ENCODE measurements at regions not wholly inside any gene's neighbourhood (a gene's known extent, or its start where the extent isn't known, plus 50 kb on each side); places are given as distances from the start of the nearest gene placed in this dataset.

GRCh38 chrX:149152941-149153340 is 352.2 kb downstream of the IDS start:
- DNase-seq (ENCODE audit: low read depth in 3 of 3), result no peak

- no peak for DNase-seq (ENCODE audit: low read depth in 3 of 3)
Observed at GRCh38 chrX:149151805-149152757, 353.0 kb downstream of the IDS start.

GRCh38 chrX:149145845-149146285 is 359.2 kb downstream of the IDS start:
- DNase-seq (ENCODE audit: low read depth in 3 of 3), result no peak

GRCh38 chrX:149131774-149132173 is 373.3 kb downstream of the IDS start:
- DNase-seq (ENCODE audit: low read depth in 3 of 3), result no peak

DNA sequence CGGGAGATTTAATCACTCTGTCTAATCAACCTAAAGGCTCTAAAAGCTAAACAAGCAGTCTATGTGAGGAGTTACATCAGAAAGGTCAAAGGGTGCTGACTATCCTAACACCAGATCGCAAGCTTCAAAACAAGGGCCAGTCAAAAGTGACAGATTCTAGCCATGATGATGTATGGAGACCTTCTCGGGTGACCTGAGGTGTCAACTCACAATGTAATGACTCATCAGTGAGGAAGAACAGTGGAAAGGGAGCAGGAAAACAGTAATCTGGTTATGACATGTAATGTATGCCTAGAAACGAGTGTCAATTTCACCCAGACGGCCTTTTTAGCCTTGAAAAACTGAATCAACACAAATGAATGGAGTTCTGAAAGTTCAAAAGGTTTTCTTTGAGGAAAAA is 375.3 kb downstream of the IDS start:
- no peak for DNase-seq (ENCODE audit: low read depth in 3 of 3)

- no peak for DNase-seq (ENCODE audit: low read depth in 3 of 3)
Observed at GRCh38 chrX:149124526-149125108, 380.5 kb downstream of the IDS start.

DNA sequence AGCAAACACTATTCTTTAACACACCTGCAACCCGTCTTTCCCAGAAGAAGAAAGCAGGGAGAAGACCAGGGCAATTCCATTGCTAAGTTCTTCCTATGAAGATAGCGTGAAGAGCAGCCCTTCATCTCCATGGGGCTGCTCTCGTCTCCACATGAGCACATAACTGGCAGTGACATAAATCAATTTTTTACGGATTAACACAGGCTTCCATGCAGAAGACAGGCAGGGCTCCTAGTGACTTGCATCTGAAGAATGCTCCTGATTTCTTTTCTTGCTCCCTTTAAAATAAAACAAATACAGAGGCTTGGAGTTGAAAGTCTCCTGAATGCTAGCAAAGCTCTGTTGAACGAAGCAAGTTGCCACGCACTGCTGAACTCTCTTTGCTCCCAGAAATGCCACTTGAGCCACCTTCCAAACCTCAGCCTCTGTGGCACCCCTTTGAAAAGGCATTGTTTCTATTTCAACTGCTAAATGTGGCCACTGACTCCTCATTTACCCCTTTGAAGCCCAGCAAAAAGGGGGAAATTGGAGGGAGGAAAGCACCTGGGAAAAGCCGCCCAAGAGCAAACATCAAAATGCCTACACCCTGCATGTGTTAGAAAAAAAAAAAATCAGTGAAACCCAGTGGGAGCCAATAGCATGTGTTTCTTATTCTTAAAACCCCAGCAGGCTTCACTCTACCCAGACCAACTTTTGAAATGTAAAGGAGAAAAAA is 383.7 kb downstream of the IDS start:
- no peak for DNase-seq (ENCODE audit: low read depth in 3 of 3)

DNA sequence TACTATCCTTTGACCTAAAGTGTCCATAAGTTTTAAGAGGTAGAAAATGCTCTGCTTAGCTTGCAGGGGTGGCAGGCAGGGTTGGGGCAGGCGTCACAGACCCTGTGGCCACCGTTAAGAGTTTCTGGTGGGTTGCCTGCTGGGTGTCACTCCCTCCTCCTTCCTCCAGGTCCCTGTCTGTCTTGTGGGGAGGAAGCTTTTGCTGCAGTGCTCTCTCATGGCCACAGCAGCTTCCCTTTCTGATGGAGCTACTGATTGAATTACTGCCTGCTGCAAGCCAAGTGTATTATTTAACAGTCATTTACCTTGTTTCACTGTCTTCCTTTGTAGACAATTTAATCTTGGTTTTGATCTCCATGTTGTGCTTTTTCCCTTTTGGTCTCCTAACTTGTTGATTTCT is 384.6 kb downstream of the IDS start:
- no peak for DNase-seq (ENCODE audit: low read depth in 3 of 3)

- no peak for DNase-seq (ENCODE audit: low read depth in 3 of 3)
Observed at GRCh38 chrX:149114874-149115273, 390.2 kb downstream of the IDS start.

- no peak for DNase-seq (ENCODE audit: low read depth in 3 of 3)
Observed at GRCh38 chrX:149114001-149114400, 391.1 kb downstream of the IDS start.

GRCh38 chrX:149097786-149098185 is 407.3 kb downstream of the IDS start:
- DNase-seq (ENCODE audit: low read depth in 3 of 3), result no peak

- DNase-seq (ENCODE audit: low read depth in 3 of 3), result no peak
Observed at GRCh38 chrX:149092179-149092578, 412.9 kb downstream of the IDS start.

DNA sequence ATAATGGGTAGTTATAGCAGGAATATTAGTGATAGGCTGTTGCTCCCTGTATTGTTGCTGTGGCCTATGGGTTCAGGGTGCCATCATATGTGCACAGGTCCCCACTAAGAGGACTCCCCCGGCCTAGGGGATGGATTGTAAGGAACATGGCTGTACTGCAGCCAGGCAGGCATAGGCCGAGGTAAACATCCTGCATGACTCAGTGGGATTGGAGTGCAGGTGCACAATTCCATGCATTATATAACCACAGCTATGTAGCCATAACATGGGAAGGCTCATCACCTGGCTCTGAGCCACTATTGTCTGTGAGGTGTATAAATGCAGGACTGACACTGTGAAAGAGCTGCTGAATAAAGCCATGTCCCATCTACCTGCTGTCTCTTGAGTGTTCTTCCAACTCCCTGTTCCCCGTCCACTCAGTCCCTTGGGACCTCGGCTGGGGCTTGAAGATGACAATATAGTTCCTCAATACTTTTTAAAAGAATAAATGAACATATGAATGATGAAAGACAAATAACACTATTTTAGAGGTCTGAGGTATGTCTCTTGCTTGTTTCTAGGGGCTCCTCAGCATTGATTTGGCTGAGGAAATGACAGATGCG is 425.2 kb downstream of the IDS start:
- no peak for DNase-seq (ENCODE audit: low read depth in 3 of 3)

DNA sequence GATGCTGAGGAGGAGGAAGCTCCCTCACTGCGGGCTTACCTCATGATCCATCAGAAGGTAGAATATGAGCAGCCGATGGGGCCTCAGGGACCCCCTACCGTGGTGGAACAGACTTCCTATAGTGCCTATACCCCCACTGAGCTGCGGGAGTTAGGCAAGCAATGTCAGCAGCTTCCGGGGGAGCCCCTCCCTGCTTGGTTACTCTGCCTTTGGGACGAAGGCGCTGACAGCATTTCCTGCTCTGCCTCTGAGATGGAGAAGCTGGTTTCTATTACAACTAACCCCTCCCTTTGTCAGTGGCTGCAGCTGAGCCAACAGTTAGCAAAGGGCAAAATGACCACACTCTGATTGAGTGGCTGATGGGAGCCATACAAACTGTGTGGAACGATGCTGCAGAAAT is 430.7 kb downstream of the IDS start:
- no peak for DNase-seq (ENCODE audit: low read depth in 3 of 3)

DNA sequence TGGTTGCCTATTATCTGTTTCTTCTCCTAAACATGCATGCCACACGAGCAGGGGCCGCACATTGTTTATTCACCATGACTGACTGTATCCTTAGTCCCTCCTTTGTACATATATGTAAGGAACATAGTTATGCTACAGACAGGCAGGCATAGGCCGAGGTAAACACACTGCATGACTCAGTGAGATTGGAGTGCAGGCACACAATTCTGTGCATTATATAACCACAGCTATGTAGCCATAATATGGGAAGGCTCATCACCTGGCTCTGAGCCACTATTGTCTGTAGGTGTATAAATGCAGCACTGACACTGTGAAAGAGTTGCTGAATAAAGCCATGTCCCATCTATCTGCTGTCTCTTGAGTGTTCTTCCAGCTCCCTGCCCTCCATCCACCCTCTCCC is 431.6 kb downstream of the IDS start:
- no peak for DNase-seq (ENCODE audit: low read depth in 3 of 3)

DNA sequence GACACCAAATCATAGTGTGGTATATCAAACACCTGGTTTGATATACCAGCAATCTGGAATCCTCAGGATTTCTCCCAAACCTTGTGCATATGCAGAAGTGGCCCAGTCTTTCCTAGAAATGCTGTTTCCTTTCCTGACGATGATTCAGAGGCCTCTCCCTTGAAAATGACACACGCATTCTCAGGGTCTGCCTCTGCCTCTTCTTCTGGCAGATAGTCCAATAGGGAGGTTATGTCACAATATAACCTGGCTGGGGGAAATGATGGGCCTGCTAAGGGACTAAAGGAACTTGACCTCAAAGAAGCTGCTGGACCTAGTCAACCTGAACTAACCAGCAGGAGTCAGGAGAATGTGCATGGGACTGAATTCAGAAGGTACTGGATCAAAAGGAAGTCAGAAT is 435.2 kb downstream of the IDS start:
- DNase-seq (ENCODE audit: low read depth in 3 of 3), result no peak

- DNase-seq (ENCODE audit: low read depth in 3 of 3), result no peak
Observed at GRCh38 chrX:149060921-149061320, 444.2 kb downstream of the IDS start.
